Glomerular visceral epithelial cell (primary cell): ENCODE measurements at regions not wholly inside any gene's neighbourhood (a gene's known extent, or its start where the extent isn't known, plus 50 kb on each side); places are given as distances from the start of the nearest gene placed in this dataset.
A peak's percentile ranks its signal among the peaks of the same experiment; 100 is the strongest.

Source experiments
- DNase-seq: peaks from one replicate; pipeline ENCODE4 v3.0.0-alpha.2; 2016; ENCODE audit errors: extremely low spot score

DNA sequence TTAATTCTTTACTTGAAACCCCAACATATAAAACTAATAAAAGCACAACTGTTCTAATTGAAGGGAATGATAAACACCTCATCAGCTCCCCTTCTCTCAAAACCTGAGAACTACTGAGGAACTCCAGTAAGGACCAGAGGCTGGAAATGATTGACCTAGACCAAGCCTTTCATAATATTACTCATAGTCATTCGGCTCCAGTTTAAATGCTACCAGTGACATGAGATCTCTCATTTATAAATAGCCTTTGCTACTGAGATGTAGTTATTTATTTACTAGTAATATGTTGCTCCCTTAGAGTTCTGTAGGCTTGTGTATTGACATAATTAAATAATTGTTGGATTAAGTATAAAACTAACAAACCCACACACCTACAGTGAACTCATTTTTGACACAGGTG lies 209.8 kb upstream of the PRMT6 start:
- peak; percentile 49 for DNase-seq

DNA sequence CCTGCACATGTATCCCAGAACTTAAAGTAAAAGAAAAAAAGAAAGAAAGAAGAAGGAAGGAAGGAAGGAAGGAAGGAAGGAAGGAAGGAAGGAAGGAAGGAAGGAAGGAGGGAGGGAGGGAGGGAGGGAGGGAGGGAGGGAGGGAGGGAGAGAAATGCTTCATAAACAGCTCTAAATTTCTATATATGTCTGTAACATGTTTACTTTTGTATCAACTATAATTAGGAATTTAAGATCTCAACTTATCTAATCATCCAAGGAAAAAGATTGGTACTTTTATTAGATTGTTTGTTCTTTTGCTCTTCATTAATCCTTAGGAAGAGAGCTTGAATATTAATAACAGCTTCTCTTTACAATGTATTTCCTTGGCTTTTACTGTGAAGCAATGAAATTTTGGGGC lies 195.4 kb upstream of the PRMT6 start:
- DNase-seq: no peak

DNA sequence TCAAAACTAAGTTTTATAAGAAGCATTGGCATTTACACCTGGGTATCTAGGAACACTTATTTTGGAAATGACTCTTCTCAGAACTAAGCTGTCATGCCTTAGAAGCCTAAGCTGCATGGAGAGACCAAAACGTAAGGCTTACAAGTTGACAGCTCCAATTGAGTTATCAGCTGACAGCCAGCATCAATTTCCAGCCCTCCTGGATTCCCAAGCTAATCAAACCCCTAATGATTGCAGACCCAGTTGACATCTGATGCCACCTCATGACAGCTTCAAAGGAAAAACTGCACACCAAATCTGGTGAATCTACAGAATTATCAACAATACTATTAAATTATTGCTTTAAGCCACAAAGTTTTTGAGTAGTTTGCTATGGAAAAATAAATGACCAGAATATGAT lies 187.6 kb upstream of the PRMT6 start:
- DNase-seq: no peak

DNA sequence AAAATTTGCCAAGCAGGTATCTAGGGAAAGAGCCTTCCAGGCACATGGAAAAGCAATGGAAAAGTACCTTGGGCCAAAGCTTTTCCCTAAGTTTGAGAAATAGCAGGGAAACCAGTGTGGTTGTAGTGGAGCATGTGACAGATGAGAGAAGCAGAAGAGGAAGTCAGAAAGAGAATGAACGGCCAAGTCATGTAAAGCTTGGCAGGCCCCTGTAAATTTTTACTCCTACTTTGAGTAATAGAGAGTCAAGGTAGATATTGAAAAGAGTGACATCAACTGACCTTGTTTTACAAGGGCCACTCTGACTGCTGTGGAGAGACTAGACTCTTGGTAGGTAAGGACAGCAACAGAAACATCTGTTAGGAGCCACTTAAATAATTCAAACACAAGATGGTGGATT lies 180.9 kb upstream of the PRMT6 start:
- no peak for DNase-seq

DNA sequence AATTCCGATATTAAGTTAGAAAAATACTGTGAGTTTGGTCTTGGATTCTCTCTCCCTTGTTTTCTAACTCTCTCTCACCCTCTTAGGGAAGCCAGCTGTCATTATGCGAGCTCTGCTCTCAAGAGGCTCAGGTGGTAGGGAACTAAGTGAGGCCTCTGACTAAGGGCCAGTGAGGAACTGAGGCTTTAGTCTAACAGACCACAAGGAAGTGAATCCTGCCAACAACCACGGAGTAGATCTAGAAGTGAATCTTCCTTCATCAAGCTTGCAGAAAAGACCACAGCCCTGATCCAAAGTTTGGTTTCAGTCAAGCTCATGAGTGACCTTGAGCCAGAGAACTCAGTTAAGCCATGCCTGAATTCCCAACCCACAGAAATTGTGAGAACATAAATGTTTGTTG lies 180.1 kb upstream of the PRMT6 start:
- DNase-seq: no peak

DNA sequence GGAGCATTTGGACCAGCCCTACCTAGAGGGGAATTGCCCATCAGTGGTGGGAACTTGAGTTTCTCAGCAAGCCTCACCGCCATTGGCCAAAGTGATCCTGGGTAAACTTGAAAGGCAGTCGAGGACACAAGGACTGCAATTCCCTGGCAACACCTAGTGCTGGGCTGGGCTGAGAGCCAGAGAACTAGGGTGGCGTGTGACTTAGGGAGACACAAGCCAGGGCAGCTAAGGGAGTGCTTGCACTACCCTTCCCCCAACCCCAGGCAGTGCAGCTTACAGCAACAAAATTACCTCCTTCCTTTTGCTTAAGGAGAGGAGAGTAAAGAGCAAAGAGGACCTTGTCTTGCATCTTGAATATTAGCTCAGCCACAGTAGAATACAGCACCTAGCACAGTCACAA lies 176.9 kb upstream of the PRMT6 start:
- no peak for DNase-seq

DNA sequence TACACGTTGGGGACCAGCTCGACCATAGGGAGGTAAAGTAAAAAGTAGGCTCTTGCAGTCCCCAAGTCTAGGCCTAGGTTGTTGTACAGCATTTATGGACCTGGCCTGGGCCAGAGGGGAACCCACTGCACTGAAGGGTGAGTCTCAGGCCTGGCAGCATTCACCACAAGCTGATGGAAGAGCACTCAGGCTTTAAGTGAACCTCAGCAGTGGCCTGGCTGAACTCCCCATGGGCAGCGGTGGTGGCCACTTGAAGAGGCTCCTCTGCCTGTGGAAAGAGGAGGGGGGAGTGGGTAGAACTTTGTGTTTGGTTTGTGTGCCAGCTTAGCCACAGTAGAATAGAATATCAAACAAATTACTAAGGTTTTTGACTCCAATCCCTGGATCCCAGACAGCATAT lies 176.2 kb upstream of the PRMT6 start:
- no peak for DNase-seq

DNA sequence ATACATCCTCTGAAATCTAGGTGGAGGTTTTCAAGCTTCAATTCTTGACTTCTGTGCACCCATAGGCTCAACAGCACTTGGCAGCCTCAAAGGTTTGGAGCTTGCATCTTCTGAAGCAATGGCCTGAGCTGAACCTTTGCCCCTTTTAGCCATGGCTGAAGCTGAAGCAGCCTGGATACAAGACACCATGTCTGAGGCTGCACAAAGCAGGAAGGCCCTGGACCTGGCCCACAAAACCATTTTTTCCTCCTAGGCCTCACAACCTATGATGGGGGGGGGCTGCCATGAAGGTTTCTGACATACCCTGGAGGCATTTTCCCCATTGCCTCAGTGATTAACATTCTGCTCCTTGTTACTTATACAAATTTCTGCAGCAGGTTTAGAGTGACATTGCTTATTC lies 173.3 kb upstream of the PRMT6 start:
- DNase-seq: no peak

DNA sequence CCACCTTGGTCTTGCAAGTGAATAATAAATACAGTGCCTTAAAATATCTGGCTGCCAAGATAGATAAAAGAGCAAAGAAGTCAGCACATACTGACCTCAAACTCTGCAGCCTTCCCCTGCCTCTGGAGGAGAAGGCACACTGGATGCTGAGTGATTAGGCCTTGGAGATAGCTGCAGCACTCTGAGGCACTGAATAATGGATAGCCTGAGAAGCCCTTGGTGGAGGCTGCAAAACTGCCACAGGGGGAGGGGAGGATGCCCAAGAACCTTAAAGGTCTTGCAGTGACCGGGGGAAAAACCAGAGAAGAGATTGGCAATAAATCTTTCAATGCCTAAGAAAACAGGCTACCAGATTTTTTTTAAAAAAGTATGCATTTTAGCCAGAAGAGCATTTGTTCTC lies 167.4 kb upstream of the PRMT6 start:
- no peak for DNase-seq

DNA sequence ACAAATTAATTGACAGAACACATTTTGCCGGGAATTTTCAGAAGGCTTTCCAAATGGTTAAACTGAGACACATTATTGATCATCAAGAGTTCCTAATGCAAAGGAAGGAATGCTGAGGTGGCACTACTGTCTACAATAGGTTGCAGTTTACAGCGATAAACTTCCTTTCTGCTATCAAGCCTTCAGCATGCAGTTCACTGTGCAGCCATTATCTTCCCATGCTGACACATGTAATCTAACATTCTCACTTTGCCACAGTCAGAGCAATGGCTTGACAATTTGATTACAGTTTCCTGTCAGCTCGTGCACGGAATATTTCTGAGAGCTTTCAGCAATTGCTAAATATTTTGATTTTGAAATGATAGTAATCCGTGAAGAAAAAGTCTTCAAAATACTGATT lies 166.9 kb upstream of the PRMT6 start:
- DNase-seq: no peak

DNA sequence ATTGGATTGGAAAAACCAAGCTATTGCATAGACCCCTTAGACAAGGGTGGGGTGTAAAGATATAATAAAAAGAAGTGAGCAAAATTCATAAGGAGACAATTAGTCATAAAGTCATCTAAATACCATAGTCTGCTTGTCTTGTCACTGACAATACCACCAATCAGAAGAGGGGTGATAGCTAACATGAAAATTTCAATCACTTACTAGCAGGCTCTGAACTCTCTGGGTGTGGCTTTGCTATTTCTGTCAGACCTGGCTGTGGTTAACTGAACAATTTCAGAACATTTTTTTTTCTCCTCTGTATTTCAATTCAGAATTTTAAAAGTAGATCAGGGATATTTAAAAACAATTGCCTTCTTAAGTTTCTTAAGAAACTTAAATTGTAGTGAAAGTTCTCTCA lies 158.5 kb upstream of the PRMT6 start:
- DNase-seq: no peak

DNA sequence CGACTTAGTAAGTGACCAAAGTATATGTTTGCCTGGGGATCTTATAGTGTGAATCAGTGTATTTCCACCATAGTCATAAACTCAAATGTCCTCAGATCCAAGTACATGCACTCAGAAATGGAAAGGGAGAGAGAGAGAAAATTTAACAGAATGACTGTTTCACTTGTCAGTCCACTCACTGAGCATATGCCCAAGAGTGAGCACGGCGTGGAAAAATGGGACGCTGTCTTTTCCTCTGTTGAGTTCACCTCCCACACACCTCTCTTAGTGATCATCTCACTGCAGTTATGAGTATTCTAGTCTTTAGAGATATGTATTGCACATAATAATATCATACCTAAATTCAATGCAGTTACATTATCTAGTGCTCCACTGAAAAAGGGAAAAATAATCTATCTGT lies 156.8 kb upstream of the PRMT6 start:
- DNase-seq: no peak

DNA sequence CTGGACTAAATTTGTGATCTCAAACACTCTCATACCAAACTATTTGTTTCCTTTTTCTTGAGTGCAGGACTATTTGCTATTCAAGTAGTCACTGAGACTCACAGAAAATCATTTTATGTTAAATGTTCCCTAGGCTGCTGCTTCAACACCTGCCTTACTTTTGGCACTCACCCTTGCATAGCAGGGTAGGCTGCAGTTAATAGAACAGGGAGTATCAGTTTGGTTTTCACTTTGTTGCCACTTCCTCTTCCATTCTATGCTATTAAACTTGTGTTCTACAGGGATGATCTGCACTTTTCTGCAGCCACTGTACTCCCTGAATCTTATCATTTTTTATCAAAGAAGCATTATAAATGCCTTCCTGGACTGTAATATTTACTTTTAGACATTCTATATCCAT lies 148.7 kb upstream of the PRMT6 start:
- DNase-seq: no peak

DNA sequence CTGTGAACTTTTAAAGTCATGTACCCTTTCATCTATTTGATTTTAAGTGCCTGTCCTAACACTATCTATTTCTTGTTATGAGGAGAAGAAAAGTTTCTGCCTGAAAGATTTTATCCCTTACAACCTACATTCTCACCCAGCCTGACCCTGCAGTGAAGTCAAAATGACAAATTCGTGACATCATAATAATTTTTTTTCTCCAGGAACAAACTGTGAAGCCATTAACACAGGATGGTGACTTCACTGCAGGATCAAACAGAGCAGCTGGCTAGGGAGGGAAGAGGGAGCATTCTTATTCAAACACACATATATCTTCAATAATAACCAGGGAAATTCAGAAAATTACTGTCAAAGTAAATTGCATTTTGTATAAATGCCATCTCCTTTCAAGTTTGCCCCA lies 147.8 kb upstream of the PRMT6 start:
- DNase-seq: no peak

DNA sequence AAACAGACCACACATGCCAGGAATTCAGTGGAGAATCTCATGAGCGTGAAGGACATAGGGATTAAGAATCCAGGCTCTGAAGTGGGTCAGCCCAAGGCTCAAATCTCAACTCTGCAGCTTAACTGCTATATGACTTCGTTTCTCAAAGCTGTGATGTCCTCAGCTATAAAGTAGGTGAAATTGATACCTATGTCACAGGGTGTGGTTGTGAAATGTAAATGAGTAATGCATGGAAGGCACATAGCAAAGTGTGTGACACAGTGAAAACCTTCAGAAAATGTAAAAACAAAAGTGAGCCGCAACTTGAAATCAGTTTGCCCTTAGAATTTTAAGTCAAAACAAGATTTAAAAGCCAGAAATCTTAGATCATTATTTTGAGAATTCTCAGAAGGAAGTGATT lies 145.7 kb upstream of the PRMT6 start:
- no peak for DNase-seq

DNA sequence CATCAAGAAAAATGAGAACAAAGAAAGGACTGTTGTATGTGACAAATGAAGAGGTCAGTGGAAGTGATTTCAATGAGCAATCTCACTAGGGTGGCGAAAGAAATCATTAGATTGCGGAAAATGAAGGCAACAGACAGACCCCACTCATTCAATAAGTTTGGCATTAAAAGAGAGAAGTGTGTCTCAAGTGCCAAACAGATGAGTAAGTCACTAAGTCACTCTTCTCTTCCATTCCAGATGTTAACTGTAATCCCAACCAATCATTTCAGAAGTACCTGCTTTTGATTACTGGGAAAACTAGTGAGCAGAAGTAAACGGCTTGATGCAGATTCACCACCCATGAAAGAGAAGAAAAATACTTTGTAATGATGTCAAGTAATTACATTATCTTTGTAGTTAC lies 144.3 kb upstream of the PRMT6 start:
- no peak for DNase-seq

DNA sequence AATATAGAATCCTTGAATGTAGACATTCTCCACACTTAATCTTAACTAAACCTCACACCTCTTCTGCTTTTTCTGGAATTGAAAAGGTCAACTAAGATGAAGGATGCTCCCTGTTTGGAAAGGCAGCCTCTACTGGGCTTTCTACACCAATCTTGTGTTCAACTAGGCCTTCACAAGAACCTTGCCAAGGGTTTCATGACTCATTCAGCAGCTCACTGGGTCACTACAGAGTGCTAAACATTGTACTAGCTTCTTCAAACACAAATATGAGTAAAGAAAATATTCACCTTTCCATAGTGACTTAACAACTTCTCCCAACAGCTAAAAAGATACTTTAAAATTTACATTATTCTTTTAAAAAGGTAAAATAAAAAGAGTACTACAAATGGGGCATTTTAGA lies 135.3 kb upstream of the PRMT6 start:
- DNase-seq: no peak

DNA sequence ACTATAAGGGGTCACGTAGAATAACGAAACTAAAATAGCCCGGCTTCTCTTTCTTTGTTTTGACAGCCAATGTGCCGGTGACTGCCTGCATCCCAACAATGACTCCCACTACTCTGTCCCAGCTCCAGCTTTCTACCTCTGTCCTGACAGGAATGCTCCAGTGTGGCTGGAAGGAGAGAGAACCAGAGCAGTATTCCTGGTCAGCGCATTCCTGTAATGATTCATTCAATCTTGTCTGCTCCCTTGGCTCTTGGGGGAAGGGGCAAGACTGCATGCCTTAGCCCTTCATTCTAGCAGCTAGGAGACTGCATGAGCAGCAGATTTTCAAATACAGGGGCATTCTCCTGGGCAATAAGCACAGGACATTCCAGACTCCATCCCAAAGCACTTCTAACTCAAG lies 132.1 kb upstream of the PRMT6 start:
- peak; percentile 74 for DNase-seq

DNA sequence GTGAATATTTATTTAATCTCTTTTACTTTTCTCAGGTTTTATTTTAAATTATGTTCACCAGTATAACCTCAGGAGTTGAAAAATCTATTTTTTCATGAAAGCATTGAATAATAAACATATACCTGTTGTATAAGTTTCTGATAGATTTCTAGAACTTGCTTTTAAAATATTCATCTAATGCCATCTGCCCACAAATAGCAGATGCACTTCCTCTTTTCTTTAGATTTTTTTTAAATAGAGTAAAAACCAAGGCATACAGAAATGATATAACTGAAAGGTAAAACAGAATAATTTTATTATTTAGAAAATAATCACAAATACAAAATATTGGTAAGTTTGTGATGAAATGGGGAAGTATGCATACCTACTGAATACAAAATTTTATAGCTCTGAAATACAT lies 130.7 kb upstream of the PRMT6 start:
- DNase-seq: no peak

DNA sequence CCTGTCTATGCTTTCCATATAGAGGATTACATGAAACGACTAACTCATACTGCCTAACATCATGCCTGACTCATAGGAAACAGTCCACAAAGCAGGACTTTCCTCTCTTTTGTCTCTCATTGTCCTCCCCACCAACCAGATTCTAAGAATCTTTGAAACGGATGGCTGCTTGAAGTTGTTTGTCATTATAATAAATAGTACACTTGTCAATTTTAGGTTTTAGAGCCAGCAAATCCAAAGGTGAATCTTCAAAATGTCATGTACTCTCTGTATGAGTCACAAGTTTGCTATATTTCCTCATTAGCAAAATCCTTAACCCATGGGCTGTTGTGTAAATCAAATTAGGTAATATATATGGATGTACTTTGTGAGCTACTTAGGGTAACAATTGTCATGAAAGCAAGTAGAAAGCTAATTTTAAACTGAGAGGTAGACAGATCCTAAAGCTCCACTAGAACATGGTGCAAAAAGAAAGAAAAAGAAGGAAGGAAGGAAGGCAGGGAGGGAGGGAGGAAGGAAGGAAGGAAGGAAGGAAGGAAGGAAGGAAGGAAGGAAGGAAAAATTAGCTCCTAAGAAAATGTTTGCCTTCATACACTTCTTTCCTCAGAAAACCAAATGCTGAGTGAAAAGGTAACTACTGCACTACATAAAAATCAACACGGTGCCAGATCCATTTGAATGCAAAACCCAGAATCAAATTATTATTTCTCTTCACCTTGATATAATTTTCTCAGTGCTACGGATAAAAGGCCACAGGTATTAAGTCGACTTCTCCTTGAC lies 129.5 kb upstream of the PRMT6 start:
- DNase-seq: peak; percentile 9

DNA sequence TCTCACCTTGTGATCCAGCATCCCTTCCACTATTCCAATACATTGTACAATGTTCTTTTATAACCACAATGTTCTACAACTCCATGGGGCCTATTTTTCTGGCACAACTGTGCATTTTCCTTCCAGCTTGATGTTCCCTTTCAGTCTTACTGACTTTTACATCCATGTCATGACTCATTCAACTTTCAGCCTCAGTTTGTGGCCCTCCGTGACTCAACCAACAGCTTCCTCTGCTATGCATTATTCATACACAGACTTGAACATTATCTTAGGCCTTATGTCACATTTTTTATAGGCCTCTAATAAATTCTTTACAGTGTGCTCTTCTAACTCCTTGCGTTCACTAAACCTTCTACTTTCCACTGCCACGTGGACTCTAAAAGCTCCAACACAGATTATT lies 119.4 kb upstream of the PRMT6 start:
- DNase-seq: peak; percentile 72

DNA sequence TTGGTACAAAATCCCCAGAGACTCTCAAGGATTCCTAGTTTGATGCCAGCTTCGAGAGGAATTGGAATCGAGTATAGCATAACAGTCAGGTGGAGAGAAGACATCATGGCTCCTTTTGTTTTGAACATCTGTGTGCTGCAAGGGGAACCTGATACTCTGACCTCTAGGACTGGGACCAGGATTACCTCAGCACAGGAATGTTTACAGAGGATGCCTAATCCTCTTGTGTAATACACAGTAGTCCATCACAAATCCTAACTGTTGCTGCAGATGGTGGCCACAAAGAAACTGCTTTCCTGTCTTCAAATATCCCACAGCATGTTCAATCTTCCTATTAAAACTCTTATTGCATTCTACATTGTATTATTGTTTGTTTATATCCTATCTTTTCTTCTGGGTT lies 111.8 kb upstream of the PRMT6 start:
- DNase-seq: no peak

DNA sequence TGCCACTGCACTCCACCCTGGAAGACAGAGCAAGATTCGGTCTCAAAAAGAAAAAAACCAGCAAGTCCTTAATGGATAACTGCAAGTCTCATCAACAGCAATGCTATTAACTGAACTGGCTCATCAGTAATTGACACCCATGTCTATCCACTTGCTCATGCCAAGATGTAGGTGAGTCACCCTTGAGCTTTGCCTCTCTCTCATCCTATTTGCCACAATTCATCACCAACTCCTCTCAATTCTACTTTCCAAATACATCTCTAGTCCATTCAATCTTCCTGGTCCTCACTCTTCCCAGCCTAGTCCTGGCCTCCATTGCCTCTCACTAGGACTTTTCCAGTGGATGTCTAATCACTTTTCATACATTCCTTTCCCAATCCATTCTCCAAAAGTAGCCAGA lies 103.7 kb upstream of the PRMT6 start:
- DNase-seq: peak; percentile 11

DNA sequence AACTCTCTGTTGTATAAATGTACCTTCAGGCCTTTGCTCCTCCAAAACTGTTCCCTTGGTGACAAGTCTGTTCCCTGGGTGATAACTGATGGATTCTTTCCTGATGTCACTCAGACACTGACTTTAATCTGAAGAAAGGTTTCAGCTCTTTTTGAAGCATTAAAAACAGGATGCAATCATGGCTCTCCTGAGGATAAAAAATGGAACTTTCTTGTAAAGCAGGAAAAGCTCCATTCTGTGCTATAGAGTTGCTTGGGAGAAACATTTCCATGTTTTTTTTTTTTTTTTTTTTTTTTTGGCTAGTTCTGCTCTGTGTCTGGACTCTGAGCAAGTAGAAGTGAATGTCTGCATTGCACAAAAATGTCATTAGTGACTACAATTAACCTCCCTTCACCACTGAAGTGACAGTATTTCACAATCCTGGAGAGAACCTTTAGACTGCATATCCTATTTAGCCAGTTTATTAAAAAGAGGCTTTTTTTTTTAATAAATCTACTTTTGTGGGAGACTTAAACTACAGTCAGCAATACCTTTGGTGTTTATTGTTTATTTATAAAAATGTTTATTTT lies 101.7 kb upstream of the PRMT6 start:
- DNase-seq: no peak
